IPS DF 4.7 (cell line): ENCODE measurements at regions not wholly inside any gene's neighbourhood (a gene's known extent, or its start where the extent isn't known, plus 50 kb on each side); places are given as distances from the start of the nearest gene placed in this dataset.

Experiments
- DNase-seq: peaks from one replicate; pipeline ENCODE4 v3.0.0-alpha.2; 2013; ENCODE audit warnings: low spot score; ENCODE audit errors: extremely low read depth

- no peak for DNase-seq
Measured at GRCh38 chr2:41393621-41394020, 654.2 kb upstream of the PKDCC start.

GRCh38 chr2:41394541-41394940 is 653.3 kb upstream of the PKDCC start:
- no peak for DNase-seq

GRCh38 chr2:41395692-41396091 is 652.1 kb upstream of the PKDCC start:
- no peak for DNase-seq

GRCh38 chr2:41399437-41400087 is 648.3 kb upstream of the PKDCC start:
- DNase-seq = no peak

- DNase-seq = no peak
Measured at GRCh38 chr2:41400088-41400665, 647.6 kb upstream of the PKDCC start.

GRCh38 chr2:41405441-41405840 is 642.4 kb upstream of the PKDCC start:
- DNase-seq = no peak

GRCh38 chr2:41409328-41409727 is 638.5 kb upstream of the PKDCC start:
- no peak for DNase-seq

GRCh38 chr2:41410011-41410410 is 637.8 kb upstream of the PKDCC start:
- no peak for DNase-seq

GRCh38 chr2:41413813-41414485 is 633.9 kb upstream of the PKDCC start:
- no peak for DNase-seq

GRCh38 chr2:41414486-41415230 is 633.2 kb upstream of the PKDCC start:
- DNase-seq = no peak

GRCh38 chr2:41417511-41417910 is 630.3 kb upstream of the PKDCC start:
- no peak for DNase-seq

GRCh38 chr2:41420219-41420618 is 627.6 kb upstream of the PKDCC start:
- DNase-seq = no peak

GRCh38 chr2:41420872-41421271 is 626.9 kb upstream of the PKDCC start:
- DNase-seq = no peak

GRCh38 chr2:41431756-41432155 is 616.1 kb upstream of the PKDCC start:
- no peak for DNase-seq

GRCh38 chr2:41432459-41432858 is 615.4 kb upstream of the PKDCC start:
- no peak for DNase-seq

GRCh38 chr2:41434991-41435390 is 612.8 kb upstream of the PKDCC start:
- no peak for DNase-seq

GRCh38 chr2:41441958-41442357 is 605.9 kb upstream of the PKDCC start:
- no peak for DNase-seq

GRCh38 chr2:41445865-41446264 is 602.0 kb upstream of the PKDCC start:
- DNase-seq = no peak

GRCh38 chr2:41446266-41446665 is 601.6 kb upstream of the PKDCC start:
- DNase-seq = no peak

GRCh38 chr2:41448221-41448620 is 599.6 kb upstream of the PKDCC start:
- no peak for DNase-seq

- DNase-seq = no peak
Measured at GRCh38 chr2:41457026-41457425, 590.8 kb upstream of the PKDCC start.

- no peak for DNase-seq
Measured at GRCh38 chr2:41460661-41461060, 587.2 kb upstream of the PKDCC start.
